HUES6 (cell line): ENCODE measurements at regions not wholly inside any gene's neighbourhood (a gene's known extent, or its start where the extent isn't known, plus 50 kb on each side); places are given as distances from the start of the nearest gene placed in this dataset.
A peak's percentile ranks its signal among the peaks of the same experiment; 100 is the strongest.
"Not testable (repeated sequence)": the region's sequence is repeated elsewhere in the genome, so short reads cannot be mapped to it uniquely, and the experiment has no call there.

Experiments
- H3K27ac ChIP-seq: 2 replicates; pipeline ENCODE4 v1.7.0; 2013; ENCODE audit warnings: low read depth, mild to moderate bottlenecking, low read length, inconsistent platforms
- H3K27me3 ChIP-seq: 2 replicates; pipeline ENCODE4 v1.6.1; 2013; ENCODE audit warnings: low read length; ENCODE audit not compliant: control insufficient read depth, insufficient read depth
- H3K36me3 ChIP-seq: 2 replicates; pipeline ENCODE4 v1.6.1; 2013; ENCODE audit warnings: low read length; ENCODE audit not compliant: control insufficient read depth, insufficient read depth
- H3K4me1 ChIP-seq: 2 replicates; pipeline ENCODE4 v1.6.1; 2013; ENCODE audit warnings: low read length; ENCODE audit not compliant: control insufficient read depth, insufficient read depth
- H3K4me3 ChIP-seq: 2 replicates; pipeline ENCODE4 v1.5.1; 2013; ENCODE audit warnings: low read depth, low read length
- H3K9ac ChIP-seq: one replicate; pipeline ENCODE4 v1.6.1; 2013; ENCODE audit warnings: mild to moderate bottlenecking, low read length
- H3K9me3 ChIP-seq: 2 replicates; pipeline ENCODE4 v1.6.1; 2013; ENCODE audit warnings: low read depth, low read length; ENCODE audit not compliant: control insufficient read depth, insufficient read depth

DNA sequence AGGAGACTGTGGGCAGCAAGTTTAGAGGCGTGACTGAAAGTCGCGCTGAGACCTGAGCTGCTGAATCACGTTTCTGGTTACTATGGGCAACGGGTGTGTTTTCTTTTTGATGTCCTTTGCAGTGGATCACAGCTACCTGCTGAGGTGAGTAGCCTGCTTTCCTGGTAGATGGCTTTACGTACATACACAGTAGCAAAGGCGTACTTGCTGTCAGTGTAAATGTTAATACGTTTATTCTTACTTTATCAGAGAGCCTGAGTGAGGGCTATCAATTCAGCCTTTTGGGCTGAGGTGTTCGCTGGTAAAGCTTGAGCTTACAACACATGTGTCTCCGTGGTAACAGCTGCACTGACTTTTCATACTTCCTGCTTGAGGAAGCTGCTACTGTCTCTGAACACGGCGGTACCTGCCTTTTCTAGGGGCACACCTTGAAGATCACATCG is 165.1 kb upstream of the CCZ1B start:
- H3K9ac ChIP-seq, result peak overlapping the region; percentile 52
- not testable (repeated sequence) for H3K27ac ChIP-seq, H3K4me1 ChIP-seq, H3K36me3 ChIP-seq, H3K27me3 ChIP-seq, H3K4me3 ChIP-seq, H3K9me3 ChIP-seq

- not testable (repeated sequence) for H3K9me3 ChIP-seq, H3K27me3 ChIP-seq, H3K4me3 ChIP-seq, H3K4me1 ChIP-seq, H3K27ac ChIP-seq, H3K36me3 ChIP-seq
- H3K9ac ChIP-seq, result peak overlapping the region; percentile 52
These were observed 165.6 kb upstream of the CCZ1B start for GRCh38 chr7:6991686-6992085.

DNA sequence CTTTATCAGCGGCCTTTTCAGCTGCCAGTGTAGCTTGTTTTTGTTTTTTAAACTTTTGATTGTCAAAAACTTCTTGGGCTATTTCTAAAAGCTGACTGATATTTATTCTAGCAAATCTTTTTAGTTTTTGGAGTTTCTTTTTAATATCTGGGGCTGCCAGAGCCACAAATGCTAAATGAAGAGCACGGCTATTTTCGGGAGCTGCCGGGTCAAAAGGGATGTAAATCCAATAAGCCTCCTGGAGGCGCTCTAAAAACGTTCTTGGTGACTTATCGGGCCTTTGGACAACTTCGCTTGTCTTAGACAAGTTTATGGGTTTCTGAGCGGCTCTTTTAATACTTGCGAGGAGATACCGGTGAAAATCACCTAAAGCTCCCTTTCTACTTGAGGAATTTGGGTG is 166.1 kb upstream of the CCZ1B start:
- not testable (repeated sequence) for H3K9me3 ChIP-seq, H3K4me1 ChIP-seq, H3K27me3 ChIP-seq, H3K36me3 ChIP-seq, H3K9ac ChIP-seq, H3K27ac ChIP-seq, H3K4me3 ChIP-seq

DNA sequence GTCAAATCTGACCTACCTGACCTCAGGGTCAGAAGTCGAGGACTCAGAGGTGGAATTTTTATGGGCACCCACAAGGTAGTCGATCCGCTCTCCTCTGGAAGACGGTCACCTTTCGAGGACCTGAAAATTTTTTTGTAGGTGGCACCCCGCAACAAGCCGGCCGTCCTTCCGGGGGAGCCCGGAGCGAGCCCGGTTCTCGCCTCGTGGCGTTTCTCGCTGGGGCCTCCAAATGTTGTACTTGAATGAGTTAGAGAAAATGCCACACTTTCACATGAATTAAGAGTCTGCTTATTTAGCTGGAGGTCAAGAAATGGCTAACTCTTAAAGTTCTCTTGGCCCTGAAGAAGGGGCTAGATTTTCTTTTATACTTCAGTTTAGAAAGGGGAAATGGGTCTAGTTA is 169.0 kb upstream of the CCZ1B start:
- not testable (repeated sequence) for H3K36me3 ChIP-seq, H3K27ac ChIP-seq, H3K27me3 ChIP-seq, H3K4me1 ChIP-seq, H3K4me3 ChIP-seq, H3K9ac ChIP-seq
- peaks cover 11% of the 10 kb centered on the region for H3K9me3 ChIP-seq

- not testable (repeated sequence) for H3K9ac ChIP-seq, H3K4me1 ChIP-seq, H3K4me3 ChIP-seq, H3K36me3 ChIP-seq, H3K27me3 ChIP-seq, H3K27ac ChIP-seq
- peaks cover 15% of the 10 kb centered on the region for H3K9me3 ChIP-seq
These were observed 169.6 kb upstream of the CCZ1B start for GRCh38 chr7:6995493-6996289.

- not testable (repeated sequence) for H3K27me3 ChIP-seq, H3K27ac ChIP-seq, H3K4me3 ChIP-seq, H3K9ac ChIP-seq, H3K36me3 ChIP-seq
- Histone ChIP-seq H3K9me3 (peaks cover 20% of the 10 kb centered on the region), H3K4me1 (peaks cover 28% of the 10 kb centered on the region)
These were observed 173.1 kb upstream of the CCZ1B start for GRCh38 chr7:6999067-6999666.

DNA sequence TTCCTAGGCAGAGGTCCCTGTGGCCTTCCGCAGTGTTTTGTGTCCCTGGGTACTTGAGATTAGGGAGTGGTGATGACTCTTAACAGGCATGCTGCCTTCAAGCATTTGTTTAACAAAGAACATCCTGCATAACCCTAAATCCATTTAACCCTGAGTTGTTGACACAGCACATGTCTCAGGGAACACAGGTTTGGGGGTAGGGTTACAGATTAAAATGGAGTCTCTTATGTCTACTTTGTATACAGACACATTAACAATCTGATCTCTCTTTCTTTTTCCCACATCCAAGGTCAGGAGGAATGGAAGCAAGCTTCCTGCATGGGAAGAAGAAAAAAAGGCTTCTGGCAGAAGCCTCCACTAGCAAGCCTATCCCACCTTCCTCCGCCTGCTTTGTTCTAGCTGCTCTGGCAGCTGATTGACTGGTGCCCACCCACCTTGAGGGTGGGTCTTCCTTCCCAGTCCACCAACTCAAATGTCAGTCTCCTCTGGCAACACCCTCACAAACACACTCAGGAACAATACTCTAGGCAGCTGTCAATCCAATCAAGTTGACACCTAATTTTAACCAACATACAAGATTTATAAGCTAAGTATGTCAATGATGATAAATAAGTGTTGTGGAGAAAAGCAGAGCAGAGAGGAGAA is 176.5 kb upstream of the CCZ1B start:
- Histone ChIP-seq H3K36me3 (no peaks in the 10 kb centered on the region), H3K9me3 (peaks cover 20% of the 10 kb centered on the region), H3K9ac (no peak overlapping the region), H3K4me1 (peaks cover 28% of the 10 kb centered on the region), H3K4me3 (no peak overlapping the region), H3K27me3 (no peaks in the 10 kb centered on the region), H3K27ac (peak overlapping the region; percentile 44)

- Histone ChIP-seq H3K36me3 (no peaks in the 10 kb centered on the region), H3K4me3 (no peak overlapping the region), H3K9ac (no peak overlapping the region), H3K4me1 (peaks cover 28% of the 10 kb centered on the region), H3K9me3 (peaks cover 6% of the 10 kb centered on the region), H3K27me3 (no peaks in the 10 kb centered on the region), H3K27ac (no peak overlapping the region)
These were observed 177.0 kb upstream of the C1GALT1 start for GRCh38 chr7:7005303-7005702.

DNA sequence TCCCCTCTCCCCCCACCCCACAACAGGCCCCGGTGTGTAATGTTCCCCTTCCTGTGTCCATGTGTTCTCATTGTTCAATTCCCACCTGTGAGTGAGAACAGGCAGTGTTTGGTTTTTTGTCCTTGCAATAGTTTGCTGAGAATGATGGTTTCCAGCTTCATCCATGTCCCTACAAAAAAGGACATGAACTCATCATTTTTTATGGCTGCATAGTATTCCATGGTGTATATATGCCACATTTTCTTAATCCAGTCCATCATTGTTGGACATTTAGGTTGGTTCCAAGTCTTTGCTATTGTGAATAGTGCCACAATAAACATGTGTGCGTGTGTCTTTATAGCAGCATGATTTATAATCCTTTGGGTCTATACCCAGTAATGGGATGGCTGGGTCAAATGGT is 176.4 kb upstream of the C1GALT1 start:
- H3K9ac ChIP-seq, H3K4me3 ChIP-seq, H3K36me3 ChIP-seq, H3K9me3 ChIP-seq, H3K27me3 ChIP-seq, H3K27ac ChIP-seq: not testable (repeated sequence)
- H3K4me1 ChIP-seq, result peaks cover 28% of the 10 kb centered on the region

GRCh38 chr7:7011241-7011640 is 171.1 kb upstream of the C1GALT1 start:
- not testable (repeated sequence) for H3K4me1 ChIP-seq, H3K9ac ChIP-seq, H3K36me3 ChIP-seq, H3K27ac ChIP-seq, H3K9me3 ChIP-seq, H3K27me3 ChIP-seq
- peak overlapping the region; percentile 25; the same call in 1 of the 2 replicates for H3K4me3 ChIP-seq

GRCh38 chr7:7011751-7012150 is 170.6 kb upstream of the C1GALT1 start:
- not testable (repeated sequence) for H3K27me3 ChIP-seq, H3K9ac ChIP-seq, H3K4me1 ChIP-seq, H3K27ac ChIP-seq, H3K9me3 ChIP-seq, H3K36me3 ChIP-seq
- peak overlapping the region; percentile 25; the same call in 1 of the 2 replicates for H3K4me3 ChIP-seq
